Gastroesophageal sphincter (tissue), 3 donors: ENCODE measurements at regions not wholly inside any gene's neighbourhood (a gene's known extent, or its start where the extent isn't known, plus 50 kb on each side); places are given as distances from the start of the nearest gene placed in this dataset.

Experiments used
- POLR2A ChIP-seq, 2 donors: fragments of 450-650 bp; IDR thresholded peaks; one replicate each; pipeline ENCODE4 v1.6.1; 2017; ENCODE audit warnings: antibody characterized with exemption in 2 of 2, mild to moderate bottlenecking in 2 of 2, moderate library complexity in 1 of 2
- POLR2AphosphoS5 ChIP-seq: sonication (generic); formaldehyde crosslinking; IDR thresholded peaks from one replicate; pipeline ENCODE4 v1.6.1; 2017; ENCODE audit warnings: antibody characterized with exemption
- TF ChIP-seq, protein P1 (sequence below), 4 experiments: fragments of 200-600 bp in 2 of 4; fragments of 450-650 bp in 2 of 4; sonication (generic) in 1 of 4; IDR thresholded peaks; one replicate each; pipeline ENCODE4 v1.5.1; 2017 to 2019; ENCODE audit warnings: antibody characterized with exemption in 4 of 4, mild to moderate bottlenecking in 2 of 4, moderate library complexity in 2 of 4

DNA sequence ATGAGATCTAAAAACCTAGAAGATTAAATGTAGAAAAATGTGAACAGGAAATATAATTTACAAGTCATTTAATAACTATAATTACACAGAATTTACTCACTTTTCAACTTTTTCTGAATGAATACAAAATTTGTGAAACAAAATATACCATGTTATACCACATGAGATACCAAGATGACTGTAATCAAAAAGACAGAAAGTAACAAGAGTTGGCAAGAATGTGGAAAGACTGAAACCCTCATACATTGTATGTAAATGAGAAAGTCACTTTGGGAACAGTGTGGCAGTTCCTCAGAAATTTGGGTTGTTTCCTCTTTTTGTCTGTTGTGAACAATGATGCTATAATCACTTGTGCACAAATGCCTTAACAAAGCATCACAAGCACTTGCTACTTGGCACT, 145.4 kb upstream of the ZNF804A start:
- TF ChIP-seq POLR2A (IDR thresholded peaks at IDR 0.05) = no peak
- TF ChIP-seq, protein P1, sequence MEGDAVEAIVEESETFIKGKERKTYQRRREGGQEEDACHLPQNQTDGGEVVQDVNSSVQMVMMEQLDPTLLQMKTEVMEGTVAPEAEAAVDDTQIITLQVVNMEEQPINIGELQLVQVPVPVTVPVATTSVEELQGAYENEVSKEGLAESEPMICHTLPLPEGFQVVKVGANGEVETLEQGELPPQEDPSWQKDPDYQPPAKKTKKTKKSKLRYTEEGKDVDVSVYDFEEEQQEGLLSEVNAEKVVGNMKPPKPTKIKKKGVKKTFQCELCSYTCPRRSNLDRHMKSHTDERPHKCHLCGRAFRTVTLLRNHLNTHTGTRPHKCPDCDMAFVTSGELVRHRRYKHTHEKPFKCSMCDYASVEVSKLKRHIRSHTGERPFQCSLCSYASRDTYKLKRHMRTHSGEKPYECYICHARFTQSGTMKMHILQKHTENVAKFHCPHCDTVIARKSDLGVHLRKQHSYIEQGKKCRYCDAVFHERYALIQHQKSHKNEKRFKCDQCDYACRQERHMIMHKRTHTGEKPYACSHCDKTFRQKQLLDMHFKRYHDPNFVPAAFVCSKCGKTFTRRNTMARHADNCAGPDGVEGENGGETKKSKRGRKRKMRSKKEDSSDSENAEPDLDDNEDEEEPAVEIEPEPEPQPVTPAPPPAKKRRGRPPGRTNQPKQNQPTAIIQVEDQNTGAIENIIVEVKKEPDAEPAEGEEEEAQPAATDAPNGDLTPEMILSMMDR (IDR thresholded peaks at IDR 0.05) = no peak
- TF ChIP-seq POLR2AphosphoS5 = no peak
